ENCODE measurements at regions not wholly inside any gene's neighbourhood (a gene's known extent, or its start where the extent isn't known, plus 50 kb on each side); places are given as distances from the start of the nearest gene placed in this dataset.

GRCh38 chr6:140490081-140490480 is 1115.6 kb upstream of the CITED2 start:
- TF ChIP-seq POLR2A (IDR thresholded peaks at IDR 0.05) (no peak), CTCF (IDR thresholded peaks at IDR 0.05) (no peak), POLR2AphosphoS5 (IDR thresholded peaks at IDR 0.05) (no peak), EP300 (IDR thresholded peaks at IDR 0.05) (no peak)
